GM12891 (cell line): ENCODE measurements at regions not wholly inside any gene's neighbourhood (a gene's known extent, or its start where the extent isn't known, plus 50 kb on each side); places are given as distances from the start of the nearest gene placed in this dataset.

Experiments
- PAX5 ChIP-seq: IDR thresholded peaks from 2 replicates; pipeline ENCODE4 v1.6.1; 2011; ENCODE audit warnings: low read length, moderate library complexity, mild to moderate bottlenecking; ENCODE audit not compliant: insufficient read depth, severe bottlenecking
- POLR2A ChIP-seq: IDR thresholded peaks from 2 replicates; pipeline ENCODE4 v1.6.1; 2011; ENCODE audit warnings: low read depth, low read length, control low read depth
- POLR2AphosphoS5 ChIP-seq: IDR thresholded peaks from 2 replicates; pipeline ENCODE4 v1.6.1; 2011; ENCODE audit warnings: low read depth, low read length, control low read depth
- POU2F2 ChIP-seq: IDR thresholded peaks from 2 replicates; pipeline ENCODE4 v1.6.1; 2011; ENCODE audit warnings: low read depth, mild to moderate bottlenecking, control low read depth, low read length, moderate library complexity
- SPI1 ChIP-seq: IDR thresholded peaks from 2 replicates; pipeline ENCODE4 v1.6.1; 2011; ENCODE audit warnings: low read depth, low read length, control low read depth
- TAF1 ChIP-seq: IDR thresholded peaks from 2 replicates; pipeline ENCODE4 v1.6.1; 2011; ENCODE audit warnings: low read depth, low read length, control low read depth

DNA sequence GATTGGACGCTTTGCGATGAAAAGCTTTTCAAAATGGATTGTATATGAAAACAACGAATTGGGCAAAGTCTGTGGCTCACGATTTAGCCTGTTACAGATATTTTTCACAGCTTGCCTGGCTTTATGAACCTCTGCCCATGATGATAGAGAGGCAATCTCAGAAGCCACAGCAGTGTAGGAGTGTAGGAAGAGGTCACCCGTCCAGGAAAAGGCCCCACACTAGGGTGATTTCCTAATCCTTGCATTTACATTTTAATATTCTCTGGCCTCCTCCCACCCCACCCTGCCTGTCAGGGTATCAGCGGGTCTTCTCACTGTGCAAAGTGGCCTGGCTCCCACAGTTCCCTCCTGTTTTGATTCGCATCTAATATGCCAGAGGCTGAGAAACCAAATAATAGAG, 81.8 kb upstream of the FOXN3 start:
- TF ChIP-seq POLR2A (no peak), TAF1 (no peak), POLR2AphosphoS5 (no peak), SPI1 (no peak), PAX5 (no peak), POU2F2 (no peak)
